ENCODE measurements at regions not wholly inside any gene's neighbourhood (a gene's known extent, or its start where the extent isn't known, plus 50 kb on each side); places are given as distances from the start of the nearest gene placed in this dataset.

- TF ChIP-seq ZNF274 (IDR thresholded peaks at IDR 0.05; ENCODE audit: low read depth, low read length) (no peak), YY1 (IDR thresholded peaks at IDR 0.05; ENCODE audit: insufficient read depth, insufficient read length) (no peak)
These were observed 225.7 kb downstream of the ACKR3 start for GRCh38 chr2:236795169-236795860.

Data from NT2/D1 (cell line).